HG03354 (cell line): ENCODE measurements at regions not wholly inside any gene's neighbourhood (a gene's known extent, or its start where the extent isn't known, plus 50 kb on each side); places are given as distances from the start of the nearest gene placed in this dataset.
"Not testable (repeated sequence)": the region's sequence is repeated elsewhere in the genome, so short reads cannot be mapped to it uniquely, and the experiment has no call there.

Source experiments
- ATAC-seq: cut with Tn5 transposase; IDR thresholded peaks from one replicate; pipeline ENCODE4 v1.9.1; 2021; ENCODE audit warnings: mild to moderate bottlenecking; ENCODE audit not compliant: unreplicated experiment, poor library complexity, severe bottlenecking

DNA sequence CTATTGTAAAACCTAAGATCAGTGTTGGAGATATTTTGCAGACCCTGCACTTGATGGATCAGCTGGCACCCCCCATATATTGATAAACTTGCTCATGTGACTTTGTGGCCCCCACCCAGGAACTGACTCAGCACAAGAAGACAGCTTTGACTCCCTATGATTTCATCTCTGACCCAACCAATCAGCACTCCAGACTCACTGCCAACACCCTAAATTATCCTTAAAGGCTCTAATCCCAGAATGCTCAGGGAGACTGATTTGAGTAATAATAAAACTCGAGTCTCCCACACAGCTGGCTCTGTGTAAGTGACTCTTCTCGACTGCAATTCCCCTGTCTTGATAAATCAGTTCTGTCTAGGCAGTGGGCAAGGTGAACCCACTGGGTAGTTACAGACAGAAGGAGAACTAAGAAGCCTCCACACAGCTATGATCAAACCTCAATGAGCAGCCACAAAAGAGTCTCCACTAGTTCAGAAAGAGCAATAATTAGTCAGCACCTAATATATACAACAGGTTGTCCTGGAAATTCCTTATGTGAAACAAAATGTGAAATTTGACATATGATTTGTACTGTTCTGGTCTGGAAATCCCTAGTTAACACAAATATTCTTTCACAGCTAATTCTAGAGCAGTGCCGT lies 52.2 kb downstream of the ACTL7B start:
- no peak for ATAC-seq

DNA sequence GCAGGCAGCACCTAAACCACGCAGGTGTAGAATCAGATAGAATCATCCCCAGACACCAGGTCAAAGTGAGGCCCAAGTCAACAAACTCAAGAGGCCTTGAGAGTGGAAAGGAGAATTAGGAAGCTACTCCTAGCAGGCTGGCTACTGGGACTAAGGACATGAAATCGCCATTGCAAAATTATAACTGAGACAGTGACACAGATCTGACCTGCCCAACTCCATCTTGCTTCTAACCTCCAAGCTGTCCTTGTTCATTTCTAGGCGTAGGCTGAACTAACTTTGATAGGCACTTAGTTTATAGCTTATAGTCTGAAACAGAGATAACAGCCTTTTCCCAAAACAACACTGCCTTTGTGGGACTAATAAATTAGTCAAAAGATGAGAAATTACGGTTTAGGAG lies 52.8 kb downstream of the ACTL7B start:
- no peak for ATAC-seq

DNA sequence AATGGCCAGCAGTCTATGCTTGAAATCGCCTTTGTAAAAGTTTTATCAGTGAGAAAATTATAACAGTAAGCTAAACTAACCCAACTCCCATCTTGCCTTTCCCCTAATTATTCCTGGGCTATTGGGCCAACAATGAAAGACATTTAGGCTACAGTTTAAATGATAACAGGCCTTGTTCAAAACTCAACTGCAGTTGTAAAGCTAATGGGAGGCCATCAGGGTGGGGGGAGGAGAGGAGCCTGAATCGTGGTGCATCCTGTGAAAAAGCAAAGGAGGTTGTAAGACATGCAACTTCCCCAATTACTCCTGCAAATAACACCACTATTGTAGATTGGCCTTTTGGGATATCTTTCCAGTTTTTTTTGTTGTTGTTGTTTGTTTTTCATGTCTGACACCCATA lies 53.8 kb downstream of the ACTL7B start:
- no peak for ATAC-seq

DNA sequence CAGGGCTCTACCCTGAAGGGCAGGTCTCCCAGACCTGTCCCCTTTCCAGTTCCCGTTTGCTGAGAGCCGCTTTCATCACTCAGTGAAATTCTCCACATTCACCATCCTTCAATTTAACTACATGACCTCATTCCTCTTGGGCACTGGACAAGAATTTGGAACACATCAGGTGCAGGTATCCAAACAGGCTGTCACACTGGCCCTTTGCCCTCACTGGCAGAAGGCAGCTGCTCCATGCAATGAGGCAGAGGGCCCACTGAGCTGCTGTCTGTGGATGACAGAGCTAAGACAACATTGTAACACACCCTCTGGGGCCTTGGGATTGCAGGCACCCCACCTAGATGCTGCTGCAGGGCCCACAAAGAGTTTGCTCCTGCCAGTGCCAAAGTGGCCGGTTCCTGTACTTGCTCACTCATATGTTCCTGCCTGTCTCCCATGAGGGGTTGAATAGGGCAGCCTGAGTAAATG lies 55.1 kb downstream of the ACTL7B start:
- ATAC-seq, result no peak

DNA sequence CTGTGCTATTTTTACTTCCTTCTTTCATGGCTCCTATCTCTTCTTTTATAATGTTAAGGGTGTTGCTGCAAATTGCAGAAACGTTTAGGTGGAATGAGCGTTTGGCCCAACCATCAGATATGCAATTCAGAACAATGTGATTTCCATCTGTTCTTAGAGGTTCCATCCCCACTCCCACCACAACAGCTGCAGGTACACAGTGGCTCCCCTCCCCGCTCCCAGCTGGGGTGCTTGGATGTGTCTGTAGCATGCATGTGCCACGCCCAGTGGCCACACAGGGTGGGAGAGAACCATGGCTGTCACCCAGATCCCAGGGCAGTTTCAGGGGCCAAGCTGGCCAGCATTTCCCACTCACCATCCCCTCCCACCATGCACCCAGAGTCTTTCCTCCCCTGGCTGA lies 62.2 kb downstream of the ACTL7B start:
- no peak for ATAC-seq

DNA sequence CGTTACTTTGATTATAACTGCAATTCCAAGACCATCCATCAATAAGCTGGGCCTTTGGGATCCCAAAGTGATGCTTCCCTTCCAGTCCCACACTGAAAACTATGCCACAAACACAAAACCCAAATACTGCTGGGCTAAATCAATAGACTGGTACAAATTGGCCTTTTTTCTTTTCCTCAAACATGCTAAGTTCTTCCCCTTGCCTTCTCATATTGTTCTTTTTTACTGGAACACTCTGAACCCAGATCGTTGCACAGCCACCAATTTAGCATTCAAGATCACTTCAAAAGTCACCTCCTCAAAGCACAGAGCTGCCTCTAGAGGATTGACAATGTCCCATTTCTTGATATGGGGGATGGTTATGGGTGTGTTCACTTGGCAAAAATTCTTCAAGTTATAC lies 66.0 kb downstream of the ACTL7B start:
- no peak for ATAC-seq

DNA sequence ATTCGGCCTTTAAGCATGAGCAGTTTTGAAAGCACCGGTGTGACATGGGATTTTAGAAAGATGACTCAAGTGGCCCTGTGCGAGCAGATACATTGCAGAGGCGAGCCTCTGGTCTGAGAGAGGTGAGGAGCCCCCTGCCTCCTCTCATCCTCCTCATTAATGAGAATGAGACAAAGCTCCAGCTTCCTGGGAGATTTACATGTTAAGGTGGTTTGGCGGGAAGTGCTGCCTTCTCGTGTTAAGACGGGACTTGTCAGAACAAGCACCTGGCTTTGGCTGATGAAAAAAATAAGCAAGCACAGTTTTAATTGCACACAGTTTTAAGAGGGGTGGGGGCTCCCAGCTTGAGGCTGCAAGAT lies 68.1 kb downstream of the ACTL7B start:
- ATAC-seq, result no peak

DNA sequence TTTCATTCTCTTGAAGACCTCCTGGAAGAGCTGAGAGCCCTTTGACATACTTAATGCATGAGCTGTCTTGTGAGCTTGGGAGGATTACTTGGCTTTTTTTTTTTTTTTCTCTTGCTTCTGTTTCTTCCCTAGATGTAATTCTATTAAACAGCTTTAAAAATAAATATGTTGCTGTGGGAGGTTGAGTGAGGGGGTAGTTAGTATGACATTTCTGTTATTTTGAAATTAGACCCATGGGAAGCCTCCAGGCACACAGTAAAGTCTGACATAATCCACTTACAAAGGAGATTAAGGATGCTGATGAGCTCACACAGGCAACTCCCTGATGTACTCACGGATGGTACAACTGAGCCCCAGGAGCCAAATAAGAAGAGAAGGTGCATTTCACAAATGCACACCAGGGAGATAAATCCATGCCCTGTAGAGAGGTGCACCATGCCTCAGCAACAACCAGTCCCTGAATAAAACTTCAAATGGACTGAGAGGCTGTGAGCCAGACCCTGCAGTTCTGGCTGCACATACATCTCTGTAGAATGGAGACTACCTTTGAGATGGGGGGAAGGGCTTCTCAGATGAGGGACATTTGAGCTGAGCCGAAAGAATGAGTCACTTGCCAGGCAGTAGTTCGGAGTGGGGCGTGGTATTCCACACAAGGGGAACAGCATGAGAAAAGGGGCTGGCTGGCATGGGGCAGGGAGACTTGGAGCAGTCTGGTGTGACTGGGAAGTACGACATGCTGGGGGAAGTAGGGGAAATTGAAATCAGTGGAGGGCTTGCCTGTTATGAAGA lies 68.7 kb downstream of the ACTL7B start:
- no peak for ATAC-seq

DNA sequence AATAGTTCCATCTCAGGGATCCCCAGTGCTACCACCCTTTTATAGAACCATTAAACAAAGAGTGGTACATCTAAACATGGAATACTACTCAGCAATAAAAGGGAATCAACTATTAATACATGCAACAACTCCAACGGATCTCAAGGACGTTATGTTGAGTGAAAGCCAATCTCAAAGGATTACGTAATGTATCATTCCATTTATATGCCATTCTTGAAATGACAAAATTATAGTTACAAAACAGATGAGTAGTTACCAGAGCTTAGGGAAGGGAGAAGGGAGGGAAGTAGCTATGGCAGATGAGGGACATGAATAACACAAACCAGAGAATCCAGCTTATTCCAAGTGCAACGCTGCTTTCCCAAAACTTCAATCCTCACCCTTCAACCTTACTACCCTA lies 69.5 kb downstream of the ACTL7B start:
- no peak for ATAC-seq

DNA sequence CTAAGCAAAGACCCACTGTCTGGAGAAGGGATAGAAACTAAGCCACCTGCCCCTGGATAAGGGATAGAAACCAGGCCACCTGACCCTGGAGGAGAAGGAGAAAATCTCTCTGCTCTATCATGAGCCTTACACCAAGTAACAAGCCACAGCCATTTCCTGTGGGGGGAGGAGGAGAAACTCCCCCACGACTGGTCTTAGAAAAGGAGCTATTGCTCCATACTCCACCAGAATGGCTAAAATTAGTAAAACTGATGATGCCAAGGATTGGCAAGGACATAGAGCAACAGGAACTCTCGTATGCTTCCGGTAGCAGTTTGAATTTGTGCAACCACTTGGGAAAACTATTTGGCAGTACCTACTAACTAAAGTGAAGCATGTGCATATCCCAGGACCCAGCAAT lies 70.8 kb downstream of the ACTL7B start:
- ATAC-seq, result no peak

DNA sequence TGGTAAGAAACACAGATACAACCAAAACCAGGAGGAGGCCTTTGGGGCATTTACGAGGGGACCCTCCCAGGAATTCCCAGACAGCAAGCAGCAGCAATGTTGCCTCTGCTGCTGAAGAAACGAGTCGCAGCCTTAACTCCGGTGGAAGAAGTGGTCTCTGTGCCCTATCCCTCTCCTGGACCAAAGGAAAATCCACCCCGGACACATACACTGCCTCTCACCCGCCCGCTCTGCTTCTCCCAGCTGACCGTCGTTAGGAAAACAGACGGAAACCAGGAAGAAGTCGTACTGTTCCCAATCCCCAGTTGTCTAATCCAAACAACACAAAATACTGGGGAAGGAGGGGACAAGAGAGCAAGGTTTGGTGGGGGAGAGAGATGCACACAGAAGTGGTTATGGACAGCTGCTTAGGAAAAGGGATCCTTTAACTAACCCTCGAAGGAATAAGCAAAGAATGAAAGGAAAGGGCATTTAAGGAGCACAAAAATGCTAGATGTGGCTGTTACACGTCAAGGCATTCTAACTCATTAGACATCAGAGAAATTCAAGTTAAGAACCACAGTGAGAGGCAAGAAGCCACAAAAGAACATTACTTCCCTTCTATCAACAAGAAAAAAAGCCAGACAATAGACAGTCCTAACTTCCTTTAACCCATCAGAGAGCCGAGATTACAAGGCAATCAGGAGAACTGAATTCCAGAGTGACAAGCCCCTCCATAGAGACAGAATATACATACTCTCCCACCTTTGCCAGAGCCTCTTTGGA lies 71.9 kb downstream of the ACTL7B start:
- no peak for ATAC-seq

DNA sequence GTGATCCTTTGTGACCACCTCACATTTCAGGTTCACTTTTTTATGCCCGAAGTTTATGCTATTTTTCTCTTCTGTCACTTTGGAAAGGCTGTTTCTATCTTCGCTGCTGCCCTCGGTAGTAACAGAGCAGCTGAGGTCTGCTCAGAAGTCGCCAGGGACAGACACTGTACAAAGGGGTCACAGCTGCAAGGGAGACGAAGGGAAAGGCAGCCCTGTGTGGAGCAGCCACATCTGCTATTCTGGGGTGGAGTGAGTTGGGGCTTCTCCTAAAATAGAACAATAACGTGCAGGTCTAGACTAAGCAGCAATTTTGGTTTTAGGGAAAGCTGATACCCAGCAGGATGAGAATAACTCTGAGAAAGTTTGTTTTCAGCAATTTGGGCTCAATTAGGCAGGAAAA lies 72.5 kb downstream of the ACTL7B start:
- ATAC-seq, result no peak

DNA sequence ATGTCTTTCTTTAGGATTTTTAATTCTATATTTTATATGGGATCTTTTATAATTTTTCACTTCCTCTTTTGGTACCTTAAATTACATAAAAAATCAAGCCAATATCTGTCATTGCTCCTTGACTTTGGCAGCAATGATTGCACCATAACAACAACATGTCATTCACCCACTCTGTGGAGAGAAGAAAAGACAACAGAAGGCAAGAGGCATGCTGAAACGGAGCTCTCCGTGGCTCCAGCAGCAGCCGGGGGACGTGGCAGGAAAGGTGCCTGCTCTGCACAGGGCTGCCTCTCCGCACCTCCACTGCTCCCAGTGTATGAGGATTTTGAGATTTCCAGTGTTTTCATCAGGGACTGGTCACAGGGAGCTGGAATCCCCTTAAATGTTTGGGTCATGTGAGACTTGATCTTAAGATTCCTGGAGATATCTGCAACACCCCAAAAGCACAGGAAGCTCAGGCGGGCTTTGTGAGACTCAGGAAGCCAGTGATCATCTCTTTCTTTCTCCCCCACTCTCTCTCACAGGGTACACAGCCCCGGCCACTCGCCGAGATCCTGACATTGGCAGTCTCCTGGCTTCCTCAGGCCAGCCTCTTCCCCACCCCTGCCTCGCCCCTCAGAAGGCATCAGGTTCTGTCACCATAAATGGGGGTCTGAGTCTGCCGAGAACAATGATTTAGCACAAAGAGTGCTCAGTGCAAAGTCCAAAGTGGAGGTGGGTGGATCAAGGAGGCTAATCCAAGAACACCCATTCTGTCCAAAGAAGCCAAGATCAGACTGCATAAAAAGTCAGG lies 74.6 kb downstream of the ACTL7B start:
- no peak for ATAC-seq

DNA sequence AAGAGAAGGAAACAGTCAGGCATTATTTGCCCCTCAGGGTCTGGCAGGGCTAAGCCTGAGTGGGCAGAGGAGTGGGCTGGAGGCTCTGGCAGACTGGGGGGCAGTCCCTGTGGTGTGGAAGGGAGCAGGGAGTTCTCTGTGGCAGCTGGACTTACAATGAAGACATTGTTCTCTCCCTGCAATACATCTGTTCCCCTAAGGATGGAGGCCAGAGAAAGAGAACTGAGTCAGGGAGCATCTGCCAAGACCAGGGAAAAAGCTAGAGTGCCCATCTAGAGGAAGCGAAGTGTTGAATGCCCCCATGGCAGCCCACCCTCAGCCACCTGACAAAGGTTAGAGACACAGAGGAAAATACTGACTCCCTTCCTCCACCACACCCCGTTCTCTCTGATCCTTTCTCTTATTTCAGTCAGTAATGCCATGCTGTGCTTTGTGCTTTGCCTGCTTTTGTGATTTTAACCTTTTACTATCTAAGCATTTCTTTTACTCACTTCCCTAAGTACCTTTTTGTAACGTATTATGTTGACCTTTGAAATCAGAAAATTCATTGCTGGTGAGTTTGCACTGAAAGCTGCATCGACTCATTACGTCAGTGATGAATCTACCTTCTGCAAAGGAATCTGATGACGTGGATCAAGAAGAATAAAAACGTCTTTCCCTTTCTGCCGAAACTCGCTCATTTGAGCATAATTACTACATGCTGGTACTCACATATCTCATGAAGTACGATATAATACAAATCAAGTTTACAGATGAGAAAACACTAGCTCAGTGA lies 76.0 kb downstream of the ACTL7B start:
- no peak for ATAC-seq

DNA sequence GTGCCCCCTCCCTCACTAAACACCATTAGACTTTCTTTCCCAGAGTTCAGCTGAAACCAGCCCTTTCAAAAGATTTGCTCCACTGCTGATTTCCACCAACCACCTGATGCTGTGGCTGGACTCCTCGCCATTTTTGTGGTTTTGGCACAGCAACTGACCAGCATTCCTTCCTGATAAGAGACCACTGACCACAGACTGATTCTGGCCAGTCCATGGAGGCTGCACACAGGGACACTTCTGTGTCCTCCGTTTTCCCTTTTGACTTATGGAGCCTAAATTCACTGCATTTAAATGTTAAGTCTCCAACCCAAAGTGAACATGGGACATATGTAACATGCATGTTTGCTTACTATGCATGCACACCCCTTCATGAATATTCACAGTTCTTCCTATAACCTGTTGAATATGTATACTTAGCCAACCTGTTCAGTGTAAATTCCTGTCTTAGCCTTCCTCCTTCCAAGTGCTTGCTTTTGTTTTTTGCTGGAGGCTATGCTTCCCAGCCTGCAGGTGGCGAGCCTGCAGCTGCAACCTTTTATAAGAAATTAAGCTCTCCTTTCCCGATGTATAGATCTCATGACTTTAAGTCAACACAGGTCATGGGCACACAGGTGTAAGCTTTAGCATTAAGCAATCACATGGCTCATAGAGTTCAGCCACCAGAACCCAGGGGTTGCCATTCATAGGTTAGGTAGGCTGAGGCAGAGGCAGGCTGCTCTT lies 78.7 kb downstream of the ACTL7B start:
- no peak for ATAC-seq

DNA sequence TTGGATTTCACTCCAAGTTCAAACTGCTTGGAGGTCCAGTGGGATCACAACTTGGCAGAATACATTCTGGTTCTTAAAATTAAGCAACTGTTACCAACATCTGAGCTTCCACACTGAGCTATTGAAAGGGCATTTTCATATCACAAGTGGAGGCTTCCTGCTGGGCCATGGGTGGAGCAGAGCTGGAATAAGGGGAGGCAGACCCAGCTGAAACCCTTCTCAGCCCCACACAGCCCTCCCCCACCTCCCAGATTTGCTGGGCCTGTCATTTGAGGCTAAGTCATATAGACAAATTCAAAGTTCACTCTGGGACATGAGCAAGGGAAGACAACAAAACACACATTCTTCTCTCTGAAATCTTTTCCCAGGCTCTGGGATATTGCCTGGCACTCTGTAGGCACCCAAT lies 79.9 kb downstream of the ACTL7B start:
- no peak for ATAC-seq

DNA sequence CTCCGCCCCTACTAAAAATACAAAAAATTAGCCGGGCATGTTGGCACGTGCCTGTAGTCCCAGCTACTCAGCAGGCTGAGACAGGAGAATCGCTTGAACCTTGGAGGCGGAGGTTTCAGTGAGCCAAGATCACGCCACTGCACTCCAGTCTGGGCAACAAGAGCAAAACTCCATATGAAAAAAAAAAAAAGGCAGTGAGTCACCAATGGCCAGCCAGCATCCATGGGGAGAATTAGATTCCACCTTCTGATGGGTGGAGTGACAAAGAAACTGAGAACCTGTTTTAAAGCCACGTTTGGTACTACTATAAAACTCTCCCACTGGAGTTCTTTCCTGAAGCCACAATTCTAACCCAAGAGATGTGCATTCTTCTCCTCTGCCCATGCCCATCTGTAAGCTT lies 81.7 kb downstream of the ACTL7B start:
- ATAC-seq, result not testable (repeated sequence)

DNA sequence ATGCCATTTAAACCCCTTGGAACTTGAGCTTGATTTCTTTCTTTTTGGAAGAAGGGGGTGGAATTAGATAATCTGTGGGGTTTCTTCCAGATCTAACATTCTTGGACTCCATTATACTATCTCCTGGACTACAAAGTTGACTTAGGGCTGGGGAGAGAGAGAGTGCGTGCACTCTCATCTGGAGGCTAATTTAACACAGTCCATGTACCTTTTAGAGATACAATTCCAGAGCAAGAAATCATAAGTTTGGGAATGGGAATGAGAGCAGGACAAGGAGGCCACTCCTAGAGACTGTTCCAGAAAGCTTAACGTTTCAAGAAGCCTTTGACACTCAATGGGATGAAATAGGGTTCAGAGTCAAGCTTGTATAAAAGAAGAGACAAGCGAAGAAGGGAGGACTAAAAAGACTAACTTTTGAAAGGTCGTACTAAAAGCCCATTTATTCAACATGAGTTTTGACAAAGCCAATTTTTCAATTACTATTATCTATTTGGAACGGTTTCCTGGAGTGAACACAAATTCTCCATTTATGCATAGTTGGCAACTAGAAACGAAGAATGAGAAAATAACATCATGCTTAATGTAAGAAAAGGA lies 83.4 kb downstream of the ACTL7B start:
- no peak for ATAC-seq
